ENCODE measurements at regions not wholly inside any gene's neighbourhood (a gene's known extent, or its start where the extent isn't known, plus 50 kb on each side); places are given as distances from the start of the nearest gene placed in this dataset.

GRCh38 chr2:20516646-20517341 lies 69.9 kb downstream of the RHOB start:
- no peak overlapping the region for H3K4me3 Mint-ChIP-seq
- no peaks in the 10 kb centered on the region for H3K27me3 Mint-ChIP-seq
- no peak for DNase-seq
- peaks cover 6% of the 10 kb centered on the region for H3K9me3 Mint-ChIP-seq
- H3K27ac Mint-ChIP-seq, result no peak overlapping the region
- H3K4me1 Mint-ChIP-seq, result peaks cover 3% of the 10 kb centered on the region
- no peaks in the 10 kb centered on the region for H3K36me3 Mint-ChIP-seq

- DNase-seq, result no peak
- peaks cover 6% of the 10 kb centered on the region for H3K9me3 Mint-ChIP-seq
- H3K4me1 Mint-ChIP-seq, result peaks cover 3% of the 10 kb centered on the region
- H3K27me3 Mint-ChIP-seq, result peaks cover 7% of the 10 kb centered on the region
- H3K27ac Mint-ChIP-seq, result no peak overlapping the region
- H3K36me3 Mint-ChIP-seq, result no peaks in the 10 kb centered on the region
- no peak overlapping the region for H3K4me3 Mint-ChIP-seq
Measured at GRCh38 chr2:20519309-20519708, 72.4 kb downstream of the RHOB start.

- Mint-ChIP-seq H3K27me3 (peaks cover 7% of the 10 kb centered on the region), H3K9me3 (peaks cover 3% of the 10 kb centered on the region), H3K4me1 (peaks cover 3% of the 10 kb centered on the region), H3K4me3 (no peak overlapping the region), H3K36me3 (no peaks in the 10 kb centered on the region), H3K27ac (no peak overlapping the region)
- no peak for DNase-seq
Measured at GRCh38 chr2:20520128-20520527, 73.3 kb downstream of the RHOB start.

GRCh38 chr2:20521193-20521592 lies 74.3 kb downstream of the RHOB start:
- Mint-ChIP-seq H3K9me3 (no peaks in the 10 kb centered on the region), H3K27me3 (peaks cover 7% of the 10 kb centered on the region), H3K27ac (no peak overlapping the region), H3K36me3 (no peaks in the 10 kb centered on the region), H3K4me1 (peaks cover 5% of the 10 kb centered on the region), H3K4me3 (no peak overlapping the region)
- no peak for DNase-seq

GRCh38 chr2:20521682-20522189 lies 74.9 kb downstream of the RHOB start:
- no peaks in the 10 kb centered on the region for H3K9me3 Mint-ChIP-seq
- peaks cover 7% of the 10 kb centered on the region for H3K27me3 Mint-ChIP-seq
- no peak overlapping the region for H3K27ac Mint-ChIP-seq

GRCh38 chr2:20523073-20523798 lies 76.4 kb downstream of the RHOB start:
- H3K27me3 Mint-ChIP-seq, result peaks cover 7% of the 10 kb centered on the region
- peaks cover 3% of the 10 kb centered on the region for H3K4me1 Mint-ChIP-seq
- H3K27ac Mint-ChIP-seq, result no peak overlapping the region
- no peaks in the 10 kb centered on the region for H3K9me3 Mint-ChIP-seq
- no peak overlapping the region for H3K4me3 Mint-ChIP-seq
- no peaks in the 10 kb centered on the region for H3K36me3 Mint-ChIP-seq
- no peak for DNase-seq

More at GRCh38 chr2:20521682-20522189, 74.9 kb downstream of the RHOB start:
- no peak for DNase-seq
- no peaks in the 10 kb centered on the region for H3K36me3 Mint-ChIP-seq
- H3K4me3 Mint-ChIP-seq, result no peak overlapping the region
- peaks cover 6% of the 10 kb centered on the region for H3K4me1 Mint-ChIP-seq

- H3K27me3 Mint-ChIP-seq, result peaks cover 7% of the 10 kb centered on the region
- no peak overlapping the region for H3K4me3 Mint-ChIP-seq
- no peaks in the 10 kb centered on the region for H3K9me3 Mint-ChIP-seq
- no peak for DNase-seq
- no peaks in the 10 kb centered on the region for H3K36me3 Mint-ChIP-seq
- peaks cover 3% of the 10 kb centered on the region for H3K4me1 Mint-ChIP-seq
- H3K27ac Mint-ChIP-seq, result no peak overlapping the region
Measured at GRCh38 chr2:20523799-20524187, 76.9 kb downstream of the RHOB start.

- peaks cover 3% of the 10 kb centered on the region for H3K4me1 Mint-ChIP-seq
- peaks cover 7% of the 10 kb centered on the region for H3K27me3 Mint-ChIP-seq
- no peaks in the 10 kb centered on the region for H3K36me3 Mint-ChIP-seq
- no peak overlapping the region for H3K27ac Mint-ChIP-seq
- no peak overlapping the region for H3K4me3 Mint-ChIP-seq
- no peak for DNase-seq
- H3K9me3 Mint-ChIP-seq, result no peaks in the 10 kb centered on the region
Measured at GRCh38 chr2:20524412-20525040, 77.7 kb downstream of the RHOB start.

- no peak overlapping the region for H3K4me3 Mint-ChIP-seq
- no peak for DNase-seq
- peaks cover 7% of the 10 kb centered on the region for H3K27me3 Mint-ChIP-seq
- H3K4me1 Mint-ChIP-seq, result peaks cover 3% of the 10 kb centered on the region
- H3K27ac Mint-ChIP-seq, result no peak overlapping the region
- H3K36me3 Mint-ChIP-seq, result no peaks in the 10 kb centered on the region
- H3K9me3 Mint-ChIP-seq, result no peaks in the 10 kb centered on the region
Measured at GRCh38 chr2:20525041-20526035, 78.5 kb downstream of the RHOB start.

GRCh38 chr2:20526160-20526559 lies 79.3 kb downstream of the RHOB start:
- H3K27me3 Mint-ChIP-seq, result peaks cover 7% of the 10 kb centered on the region
- no peak for DNase-seq
- H3K4me1 Mint-ChIP-seq, result peaks cover 3% of the 10 kb centered on the region
- H3K27ac Mint-ChIP-seq, result no peak overlapping the region
- H3K4me3 Mint-ChIP-seq, result no peak overlapping the region
- no peaks in the 10 kb centered on the region for H3K36me3 Mint-ChIP-seq
- H3K9me3 Mint-ChIP-seq, result no peaks in the 10 kb centered on the region

- DNase-seq, result no peak
- Mint-ChIP-seq H3K9me3 (no peaks in the 10 kb centered on the region), H3K4me3 (no peak overlapping the region), H3K27me3 (peaks cover 7% of the 10 kb centered on the region), H3K4me1 (peaks cover 3% of the 10 kb centered on the region), H3K36me3 (no peaks in the 10 kb centered on the region), H3K27ac (no peak overlapping the region)
Measured at GRCh38 chr2:20526708-20527107, 79.8 kb downstream of the RHOB start.

GRCh38 chr2:20528713-20529112 lies 81.8 kb downstream of the RHOB start:
- Mint-ChIP-seq H3K4me1 (peaks cover 3% of the 10 kb centered on the region), H3K4me3 (no peak overlapping the region)

GRCh38 chr2:20530520-20530919 lies 83.6 kb downstream of the RHOB start:
- Mint-ChIP-seq H3K9me3 (no peaks in the 10 kb centered on the region), H3K4me1 (peaks cover 3% of the 10 kb centered on the region), H3K27me3 (no peaks in the 10 kb centered on the region), H3K27ac (no peak overlapping the region), H3K36me3 (no peaks in the 10 kb centered on the region), H3K4me3 (no peak overlapping the region)
- no peak for DNase-seq

More at GRCh38 chr2:20528713-20529112, 81.8 kb downstream of the RHOB start:
- H3K27me3 Mint-ChIP-seq, result no peaks in the 10 kb centered on the region
- no peaks in the 10 kb centered on the region for H3K9me3 Mint-ChIP-seq
- no peak overlapping the region for H3K27ac Mint-ChIP-seq
- DNase-seq, result no peak
- H3K36me3 Mint-ChIP-seq, result no peaks in the 10 kb centered on the region

- Mint-ChIP-seq H3K4me1 (no peaks in the 10 kb centered on the region), H3K27ac (no peak overlapping the region), H3K9me3 (no peaks in the 10 kb centered on the region), H3K27me3 (no peaks in the 10 kb centered on the region), H3K4me3 (no peak overlapping the region), H3K36me3 (no peaks in the 10 kb centered on the region)
- no peak for DNase-seq
Measured at GRCh38 chr2:20531633-20532262, 84.9 kb downstream of the RHOB start.
